Stimulated activated CD8-positive, alpha-beta memory T cell treated with anti-CD3 and anti-CD28 coated beads, Interleukin-7, amount 100 ng/mL, for 48 hours (primary cell): ENCODE measurements at regions not wholly inside any gene's neighbourhood (a gene's known extent, or its start where the extent isn't known, plus 50 kb on each side); places are given as distances from the start of the nearest gene placed in this dataset.

Source experiments
- DNase-seq, 2 donors: peaks; one replicate each; pipeline ENCODE4 v3.0.0-alpha.2; 2020; ENCODE audit warnings: low read depth in 1 of 2; ENCODE audit errors: extremely low read depth in 1 of 2

- no peak for DNase-seq
Observed at GRCh38 chr4:160772668-160773067, 1391.1 kb downstream of the FSTL5 start.

GRCh38 chr4:160795216-160795615 lies 1368.6 kb downstream of the FSTL5 start:
- DNase-seq, result no peak

GRCh38 chr4:160808174-160808573 lies 1355.6 kb downstream of the FSTL5 start:
- DNase-seq, result no peak

GRCh38 chr4:160809576-160809975 lies 1354.2 kb downstream of the FSTL5 start:
- no peak for DNase-seq

GRCh38 chr4:160810424-160810823 lies 1353.4 kb downstream of the FSTL5 start:
- no peak for DNase-seq

GRCh38 chr4:160810941-160811340 lies 1352.9 kb downstream of the FSTL5 start:
- DNase-seq, result no peak

GRCh38 chr4:160811956-160812355 lies 1351.8 kb downstream of the FSTL5 start:
- DNase-seq, result no peak

- no peak for DNase-seq
Observed at GRCh38 chr4:160814726-160815125, 1349.1 kb downstream of the FSTL5 start.

- no peak for DNase-seq
Observed at GRCh38 chr4:160818571-160818970, 1345.2 kb downstream of the FSTL5 start.

GRCh38 chr4:160819791-160820190 lies 1344.0 kb downstream of the FSTL5 start:
- DNase-seq, result no peak

GRCh38 chr4:160824481-160824880 lies 1339.3 kb downstream of the FSTL5 start:
- no peak for DNase-seq

- DNase-seq, result no peak
Observed at GRCh38 chr4:160825644-160826338, 1338.0 kb downstream of the FSTL5 start.

- DNase-seq, result no peak
Observed at GRCh38 chr4:160826339-160826679, 1337.5 kb downstream of the FSTL5 start.

- DNase-seq, result no peak
Observed at GRCh38 chr4:160831165-160831922, 1332.5 kb downstream of the FSTL5 start.

- no peak for DNase-seq
Observed at GRCh38 chr4:160835789-160836188, 1328.0 kb downstream of the FSTL5 start.

GRCh38 chr4:160836431-160836830 lies 1327.4 kb downstream of the FSTL5 start:
- DNase-seq, result no peak

GRCh38 chr4:160846121-160846520 lies 1317.7 kb downstream of the FSTL5 start:
- no peak for DNase-seq

GRCh38 chr4:160847228-160847627 lies 1316.6 kb downstream of the FSTL5 start:
- no peak for DNase-seq

- no peak for DNase-seq
Observed at GRCh38 chr4:160848489-160848888, 1315.3 kb downstream of the FSTL5 start.

GRCh38 chr4:160848901-160849760 lies 1314.7 kb downstream of the FSTL5 start:
- DNase-seq, result no peak

- DNase-seq, result no peak
Observed at GRCh38 chr4:160864253-160864652, 1299.5 kb downstream of the FSTL5 start.

- DNase-seq, result no peak
Observed at GRCh38 chr4:160869899-160870298, 1293.9 kb downstream of the FSTL5 start.
